Adrenal gland (tissue), 9 donors: ENCODE measurements at regions not wholly inside any gene's neighbourhood (a gene's known extent, or its start where the extent isn't known, plus 50 kb on each side); places are given as distances from the start of the nearest gene placed in this dataset.

Experiments
- DNase-seq, 7 donors: peaks; one replicate each; pipeline ENCODE4 v3.0.0-alpha.2; 2019 to 2020
- H3K27ac ChIP-seq, 5 donors: fragments of 200-600 bp; sonication (generic) in 4 of 5; 1 replicate in 3 of 5; 2 replicates in 2 of 5; pipeline versions ENCODE4 v1.5.1 to v1.8.0; 2016 to 2020; ENCODE audit warnings: mild to moderate bottlenecking in 1 of 5
- H3K27me3 ChIP-seq: fragments of 200-600 bp; 2 replicates; pipeline ENCODE4 v1.8.0; 2021
- H3K36me3 ChIP-seq, 2 donors: fragments of 200-600 bp; replicated peaks in 1 of 2; 1 replicate in 1 of 2; 2 replicates in 1 of 2; pipeline versions ENCODE4 v1.5.1 to v1.8.0; 2018 to 2022
- H3K4me1 ChIP-seq, 2 donors: fragments of 200-600 bp; replicated peaks in 1 of 2; 1 replicate in 1 of 2; 2 replicates in 1 of 2; pipeline versions ENCODE4 v1.5.1 to v1.8.0; 2018 to 2021
- H3K4me3 ChIP-seq, 4 donors: fragments of 200-600 bp; sonication (generic) in 3 of 4; one replicate each; pipeline ENCODE4 v1.5.1; 2016 to 2018
- H3K9me3 ChIP-seq, 3 donors: fragments of 200-600 bp; sonication (generic) in 1 of 3; replicated peaks in 1 of 3; 1 replicate in 2 of 3; 2 replicates in 1 of 3; pipeline versions ENCODE4 v1.5.1 to v1.8.0; 2016 to 2021
- POLR2A ChIP-seq, 2 donors: fragments of 450-650 bp; IDR thresholded peaks; one replicate each; pipeline ENCODE4 v1.6.1; 2017; ENCODE audit warnings: antibody characterized with exemption in 2 of 2, mild to moderate bottlenecking in 2 of 2, moderate library complexity in 1 of 2
- WGBS, 4 donors: extraction: QIAGEN DNeasy Blood & Tissue Kit in 2 of 4; methylation state at CpG; one replicate each; pipeline versions ENCODE4 v1.1.5 to v1.1.7; 2013 to 2017; 5-methylcytosine and 5-hydroxymethylcytosine counted together
- intact Hi-C, 2 donors: fragments of 100-400 bp; cut with DNase I; formaldehyde crosslinking; loops; one replicate each; pipeline versions ENCODE4 v1.14.1 to v1.15.0; 2022 to 2023
- TF ChIP-seq, protein P1 (sequence below), 6 experiments: fragments of 450-650 bp in 4 of 6; fragments of 200-600 bp in 2 of 6; sonication (generic) in 1 of 6; IDR thresholded peaks; 1 replicate in 5 of 6; 2 replicates in 1 of 6; pipeline versions ENCODE4 v1.5.1 to v1.8.0; 2016 to 2021; ENCODE audit warnings: antibody characterized with exemption in 6 of 6, mild to moderate bottlenecking in 2 of 6, moderate library complexity in 1 of 6
- donor health status: healthy with polysubstance abuse.
- donor health status: Bipolar disorder and iron deficiency.
- donor health status: DM: yes; HTN: yes; CAD: no.
- donor health status: DM: no; HTN: no; CAD: no.
- donor health status: DM: no; HTN: no; CAD: no.

- Histone ChIP-seq H3K36me3 (no peaks in the 10 kb centered on the region), H3K4me1 (no peaks in the 10 kb centered on the region), H3K27ac (no peak overlapping the region), H3K9me3 (no peaks in the 10 kb centered on the region), H3K27me3 (peaks cover 8% of the 10 kb centered on the region), H3K4me3 (no peak overlapping the region)
- TF ChIP-seq, protein P1, sequence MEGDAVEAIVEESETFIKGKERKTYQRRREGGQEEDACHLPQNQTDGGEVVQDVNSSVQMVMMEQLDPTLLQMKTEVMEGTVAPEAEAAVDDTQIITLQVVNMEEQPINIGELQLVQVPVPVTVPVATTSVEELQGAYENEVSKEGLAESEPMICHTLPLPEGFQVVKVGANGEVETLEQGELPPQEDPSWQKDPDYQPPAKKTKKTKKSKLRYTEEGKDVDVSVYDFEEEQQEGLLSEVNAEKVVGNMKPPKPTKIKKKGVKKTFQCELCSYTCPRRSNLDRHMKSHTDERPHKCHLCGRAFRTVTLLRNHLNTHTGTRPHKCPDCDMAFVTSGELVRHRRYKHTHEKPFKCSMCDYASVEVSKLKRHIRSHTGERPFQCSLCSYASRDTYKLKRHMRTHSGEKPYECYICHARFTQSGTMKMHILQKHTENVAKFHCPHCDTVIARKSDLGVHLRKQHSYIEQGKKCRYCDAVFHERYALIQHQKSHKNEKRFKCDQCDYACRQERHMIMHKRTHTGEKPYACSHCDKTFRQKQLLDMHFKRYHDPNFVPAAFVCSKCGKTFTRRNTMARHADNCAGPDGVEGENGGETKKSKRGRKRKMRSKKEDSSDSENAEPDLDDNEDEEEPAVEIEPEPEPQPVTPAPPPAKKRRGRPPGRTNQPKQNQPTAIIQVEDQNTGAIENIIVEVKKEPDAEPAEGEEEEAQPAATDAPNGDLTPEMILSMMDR (IDR thresholded peaks at IDR 0.05) = no peak
- no peak for TF ChIP-seq POLR2A (IDR thresholded peaks at IDR 0.05)
- DNase-seq = no peak
- intact Hi-C loops = no loop called here
- 59 to 73% (median 66%) methylated on average over 2 of the region's 2 CpGs for WGBS, 4 donors
These were observed 183.0 kb downstream of the CDCA7 start for GRCh38 chr2:173537694-173538093.

GRCh38 chr2:173539615-173540014 is 184.9 kb downstream of the CDCA7 start:
- Histone ChIP-seq H3K4me1 (no peaks in the 10 kb centered on the region), H3K36me3 (no peaks in the 10 kb centered on the region), H3K4me3 (no peak overlapping the region), H3K27ac (no peak overlapping the region), H3K27me3 (peaks cover 8% of the 10 kb centered on the region), H3K9me3 (no peaks in the 10 kb centered on the region)
- no peak for TF ChIP-seq POLR2A (IDR thresholded peaks at IDR 0.05)
- TF ChIP-seq, protein P1 (IDR thresholded peaks at IDR 0.05) = no peak
- 85 to 94% (median 89%) methylated on average over 2 of the region's 2 CpGs for WGBS, 4 donors
- intact Hi-C loops = no loop called here
- no peak for DNase-seq

GRCh38 chr2:173544641-173545363 is 190.1 kb downstream of the CDCA7 start:
- no peak for DNase-seq

GRCh38 chr2:173545364-173545763 is 190.7 kb downstream of the CDCA7 start:
- TF ChIP-seq, protein P1 (IDR thresholded peaks at IDR 0.05) = no peak
- TF ChIP-seq POLR2A (IDR thresholded peaks at IDR 0.05) = no peak
- DNase-seq = peak in 3 of 7 donors; percentile 12 to 27 (median 21)
- intact Hi-C loops = no loop called here
- H3K27me3 ChIP-seq = peaks cover 2% of the 10 kb centered on the region
- H3K9me3 ChIP-seq = no peaks in the 10 kb centered on the region
- 61 to 81% (median 69%) methylated on average over 3 of the region's 3 CpGs for WGBS, 4 donors
- no peak overlapping the region for H3K4me3 ChIP-seq
- H3K4me1 ChIP-seq = no peaks in the 10 kb centered on the region
- H3K27ac ChIP-seq = no peak overlapping the region
- no peaks in the 10 kb centered on the region for H3K36me3 ChIP-seq

More at GRCh38 chr2:173544641-173545363, 190.1 kb downstream of the CDCA7 start:
- intact Hi-C loops = no loop called here
- Histone ChIP-seq H3K27ac (no peak overlapping the region), H3K27me3 (peaks cover 2% of the 10 kb centered on the region), H3K4me3 (no peak overlapping the region), H3K4me1 (no peaks in the 10 kb centered on the region), H3K36me3 (no peaks in the 10 kb centered on the region), H3K9me3 (no peaks in the 10 kb centered on the region)
- no peak for TF ChIP-seq POLR2A (IDR thresholded peaks at IDR 0.05)
- TF ChIP-seq, protein P1 (IDR thresholded peaks at IDR 0.05) = no peak
- WGBS, 4 donors = 69 to 73% (median 72%) methylated on average over 6 of the region's 6 CpGs
